HG03469 (cell line): ENCODE measurements at regions not wholly inside any gene's neighbourhood (a gene's known extent, or its start where the extent isn't known, plus 50 kb on each side); places are given as distances from the start of the nearest gene placed in this dataset.
"Not testable (repeated sequence)": the region's sequence is repeated elsewhere in the genome, so short reads cannot be mapped to it uniquely, and the experiment has no call there.

Source experiments
- ATAC-seq: cut with Tn5 transposase; IDR thresholded peaks from one replicate; pipeline ENCODE4 v1.9.1; 2021; ENCODE audit warnings: mild to moderate bottlenecking, moderate library complexity, moderate number of reproducible peaks; ENCODE audit not compliant: unreplicated experiment

- ATAC-seq: not testable (repeated sequence)
Measured at GRCh38 chr2:111492995-111493719, 372.4 kb downstream of the BCL2L11 start.

GRCh38 chr2:111493720-111494078 is 373.0 kb downstream of the BCL2L11 start:
- ATAC-seq: peak; percentile 57

- not testable (repeated sequence) for ATAC-seq
Measured at GRCh38 chr2:111494288-111494980, 373.7 kb downstream of the BCL2L11 start.

- peak; percentile 50 for ATAC-seq
Measured at GRCh38 chr2:111494981-111495315, 374.2 kb downstream of the BCL2L11 start.

- ATAC-seq: not testable (repeated sequence)
Measured at GRCh38 chr2:111495636-111496035, 374.9 kb downstream of the BCL2L11 start.

- ATAC-seq: not testable (repeated sequence)
Measured at GRCh38 chr2:111496176-111496575, 375.5 kb downstream of the BCL2L11 start.

- not testable (repeated sequence) for ATAC-seq
Measured at GRCh38 chr2:111496860-111497259, 376.1 kb downstream of the BCL2L11 start.

- ATAC-seq: not testable (repeated sequence)
Measured at GRCh38 chr2:111497270-111497669, 376.6 kb downstream of the BCL2L11 start.

- not testable (repeated sequence) for ATAC-seq
Measured at GRCh38 chr2:111500536-111501062, 379.9 kb downstream of the BCL2L11 start.

GRCh38 chr2:111503844-111504570 is 380.0 kb downstream of the ANAPC1 start:
- not testable (repeated sequence) for ATAC-seq

GRCh38 chr2:111504571-111504942 is 379.4 kb downstream of the ANAPC1 start:
- not testable (repeated sequence) for ATAC-seq

- not testable (repeated sequence) for ATAC-seq
Measured at GRCh38 chr2:111505267-111505666, 378.7 kb downstream of the ANAPC1 start.

- ATAC-seq: peak; percentile 75
Measured at GRCh38 chr2:111506936-111507335, 377.1 kb downstream of the ANAPC1 start.

GRCh38 chr2:111509225-111509869 is 374.6 kb downstream of the ANAPC1 start:
- not testable (repeated sequence) for ATAC-seq

GRCh38 chr2:111510384-111510783 is 373.6 kb downstream of the ANAPC1 start:
- ATAC-seq: not testable (repeated sequence)

GRCh38 chr2:111511062-111511461 is 372.9 kb downstream of the ANAPC1 start:
- ATAC-seq: not testable (repeated sequence)

GRCh38 chr2:111512378-111512777 is 371.6 kb downstream of the ANAPC1 start:
- ATAC-seq: not testable (repeated sequence)

- ATAC-seq: not testable (repeated sequence)
Measured at GRCh38 chr2:111514138-111514537, 369.9 kb downstream of the ANAPC1 start.

GRCh38 chr2:111517050-111517720 is 366.8 kb downstream of the ANAPC1 start:
- not testable (repeated sequence) for ATAC-seq

- not testable (repeated sequence) for ATAC-seq
Measured at GRCh38 chr2:111517721-111518053, 366.3 kb downstream of the ANAPC1 start.
